K562 (cell line): ENCODE measurements at regions not wholly inside any gene's neighbourhood (a gene's known extent, or its start where the extent isn't known, plus 50 kb on each side); places are given as distances from the start of the nearest gene placed in this dataset.

Experiments used
- ATAC-seq: fragments of 200-7000 bp; cut with Tn5 transposase; 3 replicates; pipeline ENCODE4 v1.9.1; 2020; ENCODE audit warnings: moderate library complexity
- BruUV-seq: library from RNA; stranded (reverse); fragments of 400-500 nt; replicated peaks from 2 replicates; lab custom pipeline; 2021; lab: Mats Ljungman, UMichigan
- CTCF ChIA-PET: fragments of 300-600 bp; formaldehyde crosslinking; extraction: SDS; loops from one replicate; lab custom pipeline; 2021; ENCODE audit warnings: low intra/inter-chr PET ratio; lab: Yijun Ruan, JAX
- POLR2A ChIA-PET: fragments of 300-600, 350-650 bp; sonication (Branson Sonifier 250); formaldehyde crosslinking; extraction: SDS; loops from one replicate; lab custom pipeline; 2021; ENCODE audit warnings: antibody characterized with exemption, inconsistent platforms; lab: Yijun Ruan, JAX
- DNase-seq, 4 experiments: peaks; one replicate each; pipeline versions ENCODE4 v3.0.0 to v3.0.0-alpha.2; 2011 to 2018; ENCODE audit warnings: low spot score in 3 of 4, mixed read lengths in 3 of 4; ENCODE audit errors: extremely low read depth in 1 of 4
- FAIRE-seq: peaks from 2 replicates; lab custom pipeline; 2011; peaks lifted over from hg19 to GRCh38; lab: Jason Lieb, UNC
- H2AFZ ChIP-seq: 2 replicates; pipeline ENCODE4 v1.6.0; 2011; ENCODE audit warnings: low read depth, low read length, control low read depth, inconsistent platforms
- H3K27ac ChIP-seq: fragments of 200-600 bp; 3 replicates; pipeline ENCODE4 v1.8.0; 2011; ENCODE audit warnings: low read depth, mild to moderate bottlenecking, control low read depth, inconsistent platforms, low read length, moderate library complexity, mixed read lengths; ENCODE audit errors: extremely low read depth
- H3K27me3 ChIP-seq, 2 experiments: fragments of 300-600 bp in 1 of 2; 2 replicates in 1 of 2; 3 replicates in 1 of 2; pipeline versions ENCODE4 v1.6.0 to v1.8.0; 2011; ENCODE audit warnings: inconsistent platforms in 2 of 2, low read length in 2 of 2, mild to moderate bottlenecking in 1 of 2, mixed read lengths in 1 of 2, moderate library complexity in 1 of 2; ENCODE audit not compliant: control insufficient read depth in 2 of 2, insufficient read depth in 2 of 2
- H3K36me3 ChIP-seq: fragments of 300-600 bp; 3 replicates; pipeline ENCODE4 v1.8.0; 2011; ENCODE audit warnings: mild to moderate bottlenecking, low read length, inconsistent platforms; ENCODE audit not compliant: control insufficient read depth, insufficient read depth
- H3K4me1 ChIP-seq, 2 experiments: fragments of 200-600 bp in 1 of 2; replicated peaks in 1 of 2; 2 replicates in 1 of 2; 3 replicates in 1 of 2; pipeline versions ENCODE4 v1.5.1 to v1.8.0; 2011; ENCODE audit warnings: inconsistent platforms in 2 of 2, low read length in 2 of 2, mild to moderate bottlenecking in 1 of 2, mixed read lengths in 1 of 2, moderate library complexity in 1 of 2; ENCODE audit not compliant: control insufficient read depth in 2 of 2, insufficient read depth in 2 of 2
- H3K4me2 ChIP-seq: 2 replicates; pipeline ENCODE4 v1.6.1; 2011; ENCODE audit warnings: low read length, control low read depth, inconsistent platforms, mixed read lengths; ENCODE audit not compliant: insufficient read depth
- H3K4me3 ChIP-seq: fragments of 200-600 bp; sonication (generic), shearing (Covaris generic); 2 replicates; pipeline ENCODE4 v1.5.1; 2016; ENCODE audit warnings: control low read depth, inconsistent platforms
- H3K79me2 ChIP-seq: fragments of 200-600 bp; 3 replicates; pipeline ENCODE4 v1.8.0; 2011; ENCODE audit warnings: low read length, inconsistent platforms; ENCODE audit not compliant: control insufficient read depth, insufficient read depth
- H3K9ac ChIP-seq, 2 experiments: 2 replicates each; pipeline versions ENCODE4 v1.6.0 to v1.6.1; 2011; ENCODE audit warnings: low read depth in 2 of 2, low read length in 2 of 2, control low read depth in 1 of 2, inconsistent platforms in 1 of 2, mild to moderate bottlenecking in 1 of 2, mixed read lengths in 1 of 2; ENCODE audit not compliant: insufficient read depth in 1 of 2
- H3K9me1 ChIP-seq: one replicate; pipeline ENCODE4 v1.6.0; 2011; ENCODE audit warnings: inconsistent platforms, mild to moderate bottlenecking, low read length, moderate library complexity; ENCODE audit not compliant: control insufficient read depth, insufficient read depth
- H3K9me3 ChIP-seq: replicated peaks from 2 replicates; pipeline ENCODE4 v1.5.1; 2011; ENCODE audit warnings: low read depth, low read length, inconsistent platforms; ENCODE audit not compliant: control insufficient read depth, insufficient read depth
- H4K20me1 ChIP-seq: replicated peaks from 2 replicates; pipeline ENCODE4 v1.6.1; 2011; ENCODE audit warnings: low read length, inconsistent platforms, mixed read lengths; ENCODE audit not compliant: control insufficient read depth, insufficient read depth
- CREB3L1 ChIP-seq: fragments of 450-650 bp; IDR thresholded peaks from 2 replicates; pipeline ENCODE4 v1.6.1; 2014; ENCODE audit warnings: low read depth, mild to moderate bottlenecking, moderate library complexity, borderline replicate concordance
- ERF ChIP-seq: fragments of 450-650 bp; formaldehyde crosslinking; IDR thresholded peaks from 2 replicates; pipeline ENCODE4 v1.4.0; 2020; ENCODE audit warnings: mild to moderate bottlenecking, mixed read lengths
- LEF1 ChIP-seq: fragments of 450-650 bp; IDR thresholded peaks from 2 replicates; pipeline ENCODE4 v1.6.1; 2016; ENCODE audit warnings: mild to moderate bottlenecking
- TFE3 ChIP-seq: fragments of 450-650 bp; formaldehyde crosslinking; IDR thresholded peaks from 2 replicates; pipeline ENCODE4 v1.4.0; 2020; ENCODE audit warnings: mild to moderate bottlenecking, mixed read lengths
- TSC22D4 ChIP-seq: fragments of 450-650 bp; IDR thresholded peaks from 2 replicates; pipeline ENCODE4 v1.6.1; 2016; ENCODE audit warnings: missing genetic modification characterization, missing biosample characterization, control low read depth
- WGBS: fragments of 100-300 bp; shearing (Covaris generic); methylation state at CpG from one replicate; pipeline ENCODE4 v1.1.6; 2016; ENCODE audit warnings: low coverage, mixed read lengths; ENCODE audit not compliant: insufficient coverage; ENCODE audit errors: missing lambda C conversion rate; 5-methylcytosine and 5-hydroxymethylcytosine counted together
- in situ Hi-C: fragments of 300-500 bp; cut with MboI; formaldehyde crosslinking; loops from 4 replicates; pipeline ENCODE4 v1.15.0; 2018; ENCODE audit warnings: inconsistent platforms, mixed read lengths
- intact Hi-C: fragments of 100-400 bp; cut with micrococcal nuclease; formaldehyde crosslinking; loops from 2 replicates; pipeline ENCODE4 v1.14.2; 2022

GRCh38 chr13:24618011-24618955, 61.9 kb upstream of the ATP12A start:
- CTCF ChIA-PET: no interaction called here
- TF ChIP-seq LEF1 (no peak), TSC22D4 (no peak), CREB3L1 (no peak), TFE3 (CRISPR knock-in tag) (no peak), ERF (CRISPR knock-in tag) (no peak)
- H4K20me1 ChIP-seq: no peaks in the 10 kb centered on the region
- peaks cover 0 to 6% of the 10 kb centered on the region in 2 experiments; a peak in 1 of 5 replicates for H3K27me3 ChIP-seq
- H3K27ac ChIP-seq: no peak overlapping the region
- H2AFZ ChIP-seq: peak overlapping the region; percentile 63
- DNase-seq (no peak), ATAC-seq (no peak), FAIRE-seq (no peak)
- no peaks in the 10 kb centered on the region; a peak in 1 of 5 replicates for H3K4me1 ChIP-seq
- H3K4me2 ChIP-seq: no peak overlapping the region
- in situ Hi-C loops (no loop called here), intact Hi-C loops (no loop called here)
- no TSS peak for BruUV-seq
- WGBS: 59% methylated on average over 11 of the region's 15 CpGs
- no peaks in the 10 kb centered on the region for H3K36me3 ChIP-seq
- no peaks in the 10 kb centered on the region for H3K9me3 ChIP-seq
- POLR2A ChIA-PET: interaction anchor here (1.2 kb wide), 1 partner anchor 8 kb away, joined by 5 read pairs; no protein-coding TSS in a partner anchor
- H3K79me2 ChIP-seq: no peaks in the 10 kb centered on the region
- no peak overlapping the region for H3K4me3 ChIP-seq
- no peak overlapping the region for H3K9ac ChIP-seq
- no peaks in the 10 kb centered on the region for H3K9me1 ChIP-seq
